Heart left ventricle (tissue), 13 donors: ENCODE measurements at regions not wholly inside any gene's neighbourhood (a gene's known extent, or its start where the extent isn't known, plus 50 kb on each side); places are given as distances from the start of the nearest gene placed in this dataset.
"Not testable (repeated sequence)": the region's sequence is repeated elsewhere in the genome, so short reads cannot be mapped to it uniquely, and the experiment has no call there.

Source experiments
- POLR2A ChIP-seq, 2 donors: fragments of 450-650 bp; IDR thresholded peaks; one replicate each; pipeline ENCODE4 v1.6.1; 2017; ENCODE audit warnings: antibody characterized with exemption in 2 of 2, mild to moderate bottlenecking in 2 of 2, moderate library complexity in 2 of 2
- TF ChIP-seq, protein P1 (sequence below), 12 donors: fragments of 200-600 bp; sonication (generic) in 4 of 12; IDR thresholded peaks; one replicate each; pipeline versions ENCODE4 v1.5.0 to v1.8.0; 2018 to 2022; ENCODE audit warnings: antibody characterized with exemption in 12 of 12, mild to moderate bottlenecking in 5 of 12
- donor health status: ischemic (EF 13 %, LVEDD 7.1; RV severe dilation, severe dysfunction).
- donor health status: DM: no; HTN: yes; CAD: no.
- donor health status: DM: no; HTN: no; CAD: no.
- donor health status: ischemic (EF 25% LVEDD 6.9; RV normal size, moderate dysfunction).
- donor health status: ischemic (EF 25% LVEDD 5.7; RV mildly dilated, moderate dysfunction).
- donor health status: ischemic (EF 35%, LVEDD 5.7; RV mildly dilated, moderate dysfunction).
- donor health status: nonischemic (EF 11% LVEDD 7.7; RV severe dilation, severe dysfunction).
- donor health status: DM: yes; HTN: yes; CAD: no.
- donor health status: PGD.
- donor health status: ischemic (EF 29% LVEDD 5.4; RV normal size, mild dysfunction).
- donor health status: nonischemic (EF 23%, LVEDD 6.1; RV moderate dilation, normal function).

- TF ChIP-seq, protein P1, sequence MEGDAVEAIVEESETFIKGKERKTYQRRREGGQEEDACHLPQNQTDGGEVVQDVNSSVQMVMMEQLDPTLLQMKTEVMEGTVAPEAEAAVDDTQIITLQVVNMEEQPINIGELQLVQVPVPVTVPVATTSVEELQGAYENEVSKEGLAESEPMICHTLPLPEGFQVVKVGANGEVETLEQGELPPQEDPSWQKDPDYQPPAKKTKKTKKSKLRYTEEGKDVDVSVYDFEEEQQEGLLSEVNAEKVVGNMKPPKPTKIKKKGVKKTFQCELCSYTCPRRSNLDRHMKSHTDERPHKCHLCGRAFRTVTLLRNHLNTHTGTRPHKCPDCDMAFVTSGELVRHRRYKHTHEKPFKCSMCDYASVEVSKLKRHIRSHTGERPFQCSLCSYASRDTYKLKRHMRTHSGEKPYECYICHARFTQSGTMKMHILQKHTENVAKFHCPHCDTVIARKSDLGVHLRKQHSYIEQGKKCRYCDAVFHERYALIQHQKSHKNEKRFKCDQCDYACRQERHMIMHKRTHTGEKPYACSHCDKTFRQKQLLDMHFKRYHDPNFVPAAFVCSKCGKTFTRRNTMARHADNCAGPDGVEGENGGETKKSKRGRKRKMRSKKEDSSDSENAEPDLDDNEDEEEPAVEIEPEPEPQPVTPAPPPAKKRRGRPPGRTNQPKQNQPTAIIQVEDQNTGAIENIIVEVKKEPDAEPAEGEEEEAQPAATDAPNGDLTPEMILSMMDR (IDR thresholded peaks at IDR 0.05): not testable (repeated sequence)
- TF ChIP-seq POLR2A (IDR thresholded peaks at IDR 0.05): not testable (repeated sequence)
Observed at GRCh38 chr1:148257886-148258285, 105.8 kb upstream of the NBPF11 start.
